ENCODE measurements at regions not wholly inside any gene's neighbourhood (a gene's known extent, or its start where the extent isn't known, plus 50 kb on each side); places are given as distances from the start of the nearest gene placed in this dataset.

DNA sequence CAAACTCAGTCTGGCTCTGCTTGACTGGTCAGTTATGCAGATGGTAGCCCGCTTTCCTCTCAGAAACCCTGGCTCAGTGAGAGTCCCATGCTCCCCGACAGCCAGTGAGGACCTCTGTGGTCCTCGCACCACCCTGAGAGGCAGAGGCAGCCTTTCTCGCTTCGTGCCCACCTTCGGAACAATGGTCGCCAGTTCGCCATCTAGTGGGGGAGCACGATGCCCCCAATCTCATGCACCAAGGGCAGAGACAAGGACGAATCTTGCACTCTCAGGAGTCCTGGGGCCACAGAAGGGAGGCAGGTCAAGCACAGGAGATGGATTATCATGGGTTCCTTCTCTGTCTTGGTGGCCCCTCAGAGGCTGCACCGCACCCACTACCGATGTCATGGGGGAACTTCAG is 75.2 kb downstream of the RHCG start:
- no peak for DNase-seq

DNA sequence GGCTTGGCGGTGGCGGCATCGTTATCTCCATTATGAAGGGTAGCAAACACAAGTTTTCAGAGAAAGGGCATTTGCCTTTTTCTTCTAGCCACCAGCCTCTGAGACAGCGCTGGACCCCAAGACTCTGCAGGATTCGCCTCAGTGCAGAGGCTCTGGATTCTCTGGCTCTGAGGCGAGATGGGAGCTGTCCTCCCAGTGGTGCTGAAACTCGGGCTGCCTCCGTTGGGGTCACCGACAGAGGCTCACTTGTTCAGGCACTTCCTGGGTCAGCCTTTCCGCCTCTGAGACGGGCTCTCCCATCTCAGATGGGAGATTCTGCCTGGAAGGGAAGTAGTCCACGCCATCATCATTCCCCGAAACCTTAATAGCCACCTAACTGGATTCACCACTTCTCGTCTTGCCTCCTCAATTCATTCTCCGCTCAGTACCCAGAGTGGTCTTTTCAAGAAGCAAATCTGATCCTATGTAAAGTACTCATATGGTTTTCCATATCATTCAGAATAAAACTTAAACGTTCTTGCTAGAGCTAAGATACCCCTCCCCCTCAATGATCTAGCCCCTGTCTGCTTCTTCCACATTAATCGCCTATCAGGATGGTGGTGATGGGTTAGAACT is 76.9 kb downstream of the RHCG start:
- no peak for DNase-seq

DNA sequence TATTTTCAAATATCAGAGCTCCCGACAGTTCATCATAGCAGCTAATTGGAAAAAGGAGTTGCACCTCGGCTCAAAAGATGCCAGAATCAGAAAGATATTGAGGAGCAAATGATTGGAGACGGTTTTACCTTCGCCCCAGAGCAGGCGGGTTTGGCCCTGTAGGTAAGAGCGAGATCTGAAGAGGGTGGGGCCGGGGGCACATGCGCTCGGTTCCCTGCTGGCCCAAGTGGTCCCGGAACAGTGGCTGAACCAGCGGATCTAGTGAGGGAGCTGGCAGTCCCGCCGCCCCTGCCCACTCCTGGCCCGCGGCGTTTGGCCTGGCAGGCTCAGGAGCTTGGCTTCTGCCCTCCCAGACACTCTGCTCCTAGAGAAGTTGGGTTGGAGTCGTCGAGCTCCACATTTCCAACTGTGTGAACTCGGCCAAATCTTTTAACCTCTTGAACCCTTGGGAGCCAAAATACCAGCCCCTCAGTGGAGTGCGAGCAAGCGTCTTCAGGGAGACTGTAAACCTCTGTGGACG is 79.1 kb downstream of the RHCG start:
- no peak for DNase-seq

GRCh38 chr15:89416339-89417183 is 79.8 kb downstream of the RHCG start:
- peak; percentile 66 for DNase-seq

- DNase-seq = no peak
Observed at GRCh38 chr15:89414571-89414970, 79.9 kb upstream of the POLG start.

GRCh38 chr15:89413877-89414276 is 79.3 kb upstream of the POLG start:
- no peak for DNase-seq

- DNase-seq = no peak
Observed at GRCh38 chr15:89412905-89413411, 78.3 kb upstream of the POLG start.

DNA sequence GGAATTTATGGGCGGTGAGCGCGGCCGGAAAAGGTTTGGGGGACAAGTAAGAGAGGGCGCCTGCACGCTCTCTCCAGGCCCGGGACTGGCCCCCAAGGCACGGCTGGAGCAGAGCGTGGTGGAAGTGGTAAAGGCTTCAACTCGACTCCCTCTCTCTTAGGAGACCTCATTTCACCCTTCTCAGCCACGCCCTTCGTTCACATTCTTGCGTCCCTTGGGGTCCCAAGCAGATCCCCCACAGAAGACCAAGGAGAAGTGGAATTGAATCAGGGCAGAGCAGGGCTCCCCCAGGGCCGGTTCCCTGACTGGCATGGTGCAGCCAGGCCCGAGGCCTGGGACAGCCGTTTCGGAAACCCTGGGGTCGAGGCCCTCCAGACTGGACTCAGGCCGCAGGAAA is 75.4 kb upstream of the POLG start:
- DNase-seq = no peak

DNA sequence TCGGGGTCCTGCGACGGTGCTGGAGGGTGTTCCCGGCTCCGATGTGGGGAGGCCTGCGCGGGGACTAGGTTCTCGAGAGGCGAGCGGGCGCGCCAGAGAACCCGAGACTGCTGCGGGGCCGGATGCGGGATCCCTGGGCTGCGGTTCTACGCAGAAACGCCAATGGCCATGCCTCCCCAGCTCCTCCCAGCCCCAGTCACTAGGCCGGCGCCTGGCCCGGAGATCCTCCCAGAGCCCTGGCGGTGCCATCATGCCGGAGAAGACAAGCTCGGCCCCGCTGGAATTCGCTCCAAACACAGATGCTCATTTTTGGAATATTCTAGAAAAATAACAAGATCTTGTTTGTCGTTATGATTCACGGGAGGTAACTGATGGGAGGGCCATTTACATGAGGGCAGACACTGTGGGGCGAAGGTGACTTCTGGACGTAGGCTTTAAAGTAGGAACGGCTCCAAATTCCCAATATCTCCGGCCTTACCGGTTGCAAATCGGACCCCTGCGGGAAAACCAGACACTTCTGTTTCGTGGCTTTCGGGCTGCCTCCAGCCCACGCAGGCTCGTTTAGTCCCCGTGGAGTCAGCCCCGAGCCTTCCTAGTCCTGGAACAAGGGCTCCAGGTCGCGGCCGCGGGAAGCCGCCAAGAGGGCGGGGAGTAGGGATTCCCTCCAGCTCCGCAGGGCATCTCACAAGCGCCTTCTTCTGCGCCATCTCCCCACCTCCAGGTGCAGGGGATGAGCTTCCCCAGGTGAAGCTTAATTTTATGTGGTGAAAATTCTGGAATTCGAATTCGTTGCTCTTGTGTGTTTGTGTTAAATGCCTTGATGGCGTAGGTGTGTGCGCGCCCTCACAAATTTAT is 74.8 kb upstream of the POLG start:
- no peak for DNase-seq

GRCh38 chr15:89408372-89409183 is 74.0 kb upstream of the POLG start:
- no peak for DNase-seq

DNA sequence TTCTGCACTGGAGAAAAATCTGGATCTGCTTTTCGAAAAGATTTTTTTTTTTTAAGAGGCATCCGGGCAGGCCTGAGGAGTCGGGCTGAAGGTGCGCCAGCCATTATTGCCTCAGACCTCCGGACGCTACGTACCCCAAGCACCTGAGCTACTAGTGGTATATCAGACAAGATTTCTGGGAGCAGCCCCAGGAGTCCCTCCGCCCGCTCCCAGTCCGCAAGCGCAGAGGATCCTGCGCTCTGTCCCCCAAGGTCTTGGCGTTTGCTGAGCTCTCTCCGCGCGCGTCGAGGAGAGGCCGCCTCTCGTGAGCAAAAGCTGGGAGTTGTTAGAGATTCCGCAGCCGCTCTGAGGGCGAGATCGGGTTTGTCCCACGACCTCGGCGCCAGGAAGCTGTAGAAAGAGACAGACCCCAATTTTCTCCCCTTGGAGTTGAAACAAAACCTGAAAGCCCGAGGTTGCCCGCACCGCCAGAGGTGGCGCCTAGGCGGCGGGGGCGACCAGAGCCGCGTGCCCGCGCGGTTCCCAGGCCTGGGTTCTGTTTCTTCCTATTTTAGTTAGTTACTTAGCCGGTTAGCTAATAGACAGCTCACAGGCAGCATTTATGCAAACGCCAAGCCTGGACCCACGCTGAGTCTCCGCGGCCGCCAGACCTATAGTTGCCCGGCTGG is 72.5 kb upstream of the POLG start:
- DNase-seq = no peak

DNA sequence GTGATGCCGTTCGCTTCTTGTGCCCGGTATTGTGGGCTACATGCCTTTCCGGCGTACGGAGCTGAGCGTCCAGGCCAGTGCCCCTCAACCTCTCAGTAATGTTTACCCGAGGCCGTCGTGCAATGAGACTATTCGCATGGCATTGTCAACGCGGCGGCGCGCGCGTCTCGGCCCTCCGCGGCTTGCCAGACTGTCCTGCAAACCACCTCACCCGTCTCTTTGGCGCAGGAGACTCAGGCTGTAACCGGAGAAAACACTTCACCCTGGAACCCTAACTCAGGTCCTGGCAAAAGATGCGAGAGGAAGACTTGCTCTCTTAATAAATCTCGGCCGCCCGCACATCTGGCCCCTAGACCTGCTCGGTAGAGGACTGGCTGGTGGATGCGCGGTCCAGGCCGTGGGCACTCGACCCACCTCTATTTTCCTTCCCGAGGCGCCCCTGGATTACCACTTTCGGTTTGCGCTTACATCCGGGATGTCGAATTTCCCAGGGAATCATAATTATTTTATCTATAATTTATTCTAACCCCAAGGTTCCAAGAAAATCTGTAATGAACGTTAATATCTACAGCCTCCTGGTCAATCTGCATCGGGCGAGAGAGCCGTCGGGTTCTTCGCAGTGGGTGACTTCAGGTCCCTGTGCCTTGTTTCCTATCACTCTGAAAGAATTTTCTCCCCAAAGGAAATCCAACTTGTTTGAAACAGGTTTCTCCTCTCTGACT is 71.8 kb upstream of the POLG start:
- no peak for DNase-seq

GRCh38 chr15:89405494-89405893 is 70.9 kb upstream of the POLG start:
- DNase-seq = no peak

GRCh38 chr15:89404023-89404422 is 69.4 kb upstream of the POLG start:
- no peak for DNase-seq

GRCh38 chr15:89402518-89402805 is 67.8 kb upstream of the POLG start:
- no peak for DNase-seq

DNA sequence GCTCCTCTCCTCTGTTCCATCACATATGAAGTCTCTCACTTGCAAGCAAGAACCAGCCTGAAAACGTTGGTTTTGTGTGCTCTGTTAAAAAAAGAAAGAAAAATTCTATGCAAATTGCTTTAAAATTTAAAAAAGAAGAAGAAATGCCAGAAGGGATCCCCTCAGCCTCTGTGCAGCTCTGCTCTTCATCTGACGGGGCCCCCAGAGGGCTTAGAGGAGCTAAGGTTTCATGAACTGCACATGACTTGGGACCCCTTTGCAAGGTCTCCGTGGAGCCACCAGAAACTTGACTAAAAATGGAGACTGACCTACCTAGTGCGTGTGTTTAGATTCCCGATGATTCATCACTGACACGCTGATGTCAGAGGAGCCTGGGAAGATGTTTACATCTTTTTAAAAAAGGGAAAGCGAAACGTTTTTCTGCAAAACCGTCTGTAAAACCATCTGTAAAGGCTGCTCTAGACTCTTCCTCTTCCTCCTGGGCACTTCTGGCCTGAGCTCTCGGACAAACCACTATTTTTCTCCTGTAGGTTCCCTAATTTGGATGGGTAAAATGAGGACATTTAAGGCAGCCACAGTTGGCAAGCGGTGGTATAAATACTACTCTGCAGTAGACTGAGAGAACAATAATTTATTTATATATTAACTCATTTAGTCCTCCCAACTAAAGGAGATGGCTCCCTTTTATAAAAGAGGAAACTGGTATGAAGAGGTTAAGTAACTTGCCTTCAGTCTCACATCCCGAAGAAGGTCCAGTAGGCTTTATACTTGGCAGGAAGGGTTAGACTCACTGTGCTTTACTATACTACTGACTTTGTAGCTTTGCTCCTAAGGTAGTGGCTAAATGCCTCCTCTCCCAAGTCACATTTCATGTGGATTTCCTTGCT is 67.2 kb upstream of the POLG start:
- DNase-seq = no peak

GRCh38 chr15:89400782-89401545 is 66.3 kb upstream of the POLG start:
- DNase-seq = no peak

DNA sequence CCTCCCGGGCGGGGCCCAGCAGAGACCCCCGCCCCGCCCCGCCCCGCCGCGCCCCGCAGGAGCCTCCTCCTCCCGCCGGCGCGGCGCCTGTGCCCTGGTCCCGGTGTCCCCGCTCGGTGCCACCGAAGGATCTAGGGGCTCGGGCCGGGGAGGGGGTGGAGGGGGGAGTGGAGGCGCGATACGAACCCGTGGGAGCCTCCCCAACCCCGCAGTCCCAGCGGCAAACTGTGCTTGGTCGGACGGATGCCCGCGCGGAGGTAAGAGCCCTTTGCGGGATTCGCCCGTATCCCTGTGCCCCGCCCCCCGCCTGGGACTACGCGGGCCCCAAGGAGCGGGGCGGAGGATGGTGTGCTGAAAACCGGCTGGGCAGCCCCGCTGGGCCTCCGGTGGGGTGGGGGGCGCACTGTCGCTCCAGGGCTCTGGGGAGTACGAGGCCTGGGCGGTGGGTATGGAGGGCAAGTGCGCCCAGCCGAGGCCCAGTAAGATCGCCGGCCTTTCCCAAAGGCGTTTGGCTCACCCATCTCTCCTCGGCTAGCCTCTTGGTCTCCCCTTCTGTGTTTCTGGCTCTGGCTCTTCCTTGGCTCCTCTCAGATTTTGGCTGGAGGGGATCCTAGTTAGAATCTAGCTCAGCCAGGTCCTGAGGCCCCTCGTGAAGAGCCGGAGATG is 65.6 kb upstream of the POLG start:
- DNase-seq = peak; percentile 47
